ENCODE measurements at regions not wholly inside any gene's neighbourhood (a gene's known extent, or its start where the extent isn't known, plus 50 kb on each side); places are given as distances from the start of the nearest gene placed in this dataset.

GRCh38 chr12:74401966-74402365, 135.7 kb upstream of the ATXN7L3B start:
- TF ChIP-seq CTCF (IDR thresholded peaks at IDR 0.05; ENCODE audit: poor library complexity) (no peak), EZH2 (IDR thresholded peaks at IDR 0.05; ENCODE audit: borderline replicate concordance) (no peak), EZH2phosphoT487 (IDR thresholded peaks at IDR 0.05; ENCODE audit: low read depth, severe bottlenecking, unreplicated experiment) (no peak)

Measured in hepatocyte (in vitro differentiated cells).